ENCODE measurements at regions not wholly inside any gene's neighbourhood (a gene's known extent, or its start where the extent isn't known, plus 50 kb on each side); places are given as distances from the start of the nearest gene placed in this dataset.

GRCh38 chr7:48703466-48703865 is 220.9 kb upstream of the CDC14C start:
- no peak for DNase-seq (ENCODE audit: low read depth, low spot score)
- H3K27ac ChIP-seq: no peak overlapping the region

- no peak for DNase-seq (ENCODE audit: low read depth, low spot score)
- H3K27ac ChIP-seq: no peak overlapping the region
Measured at GRCh38 chr7:48708122-48708521, 216.2 kb upstream of the CDC14C start.

- DNase-seq (ENCODE audit: low read depth, low spot score): no peak
Measured at GRCh38 chr7:48708635-48709034, 215.7 kb upstream of the CDC14C start.

GRCh38 chr7:48710995-48711394 is 213.4 kb upstream of the CDC14C start:
- DNase-seq (ENCODE audit: low read depth, low spot score): no peak
- H3K27ac ChIP-seq: no peak overlapping the region

More at GRCh38 chr7:48708635-48709034, 215.7 kb upstream of the CDC14C start:
- H3K27ac ChIP-seq: no peak overlapping the region

GRCh38 chr7:48718731-48719378 is 205.5 kb upstream of the CDC14C start:
- peak; percentile 16 for DNase-seq (ENCODE audit: low read depth, low spot score)
- H3K27ac ChIP-seq: no peak overlapping the region

GRCh38 chr7:48728799-48729198 is 195.5 kb upstream of the CDC14C start:
- DNase-seq (ENCODE audit: low read depth, low spot score): no peak
- no peak overlapping the region for H3K27ac ChIP-seq

- DNase-seq (ENCODE audit: low read depth, low spot score): no peak
- no peak overlapping the region for H3K27ac ChIP-seq
Measured at GRCh38 chr7:48734695-48735406, 189.5 kb upstream of the CDC14C start.

DNA sequence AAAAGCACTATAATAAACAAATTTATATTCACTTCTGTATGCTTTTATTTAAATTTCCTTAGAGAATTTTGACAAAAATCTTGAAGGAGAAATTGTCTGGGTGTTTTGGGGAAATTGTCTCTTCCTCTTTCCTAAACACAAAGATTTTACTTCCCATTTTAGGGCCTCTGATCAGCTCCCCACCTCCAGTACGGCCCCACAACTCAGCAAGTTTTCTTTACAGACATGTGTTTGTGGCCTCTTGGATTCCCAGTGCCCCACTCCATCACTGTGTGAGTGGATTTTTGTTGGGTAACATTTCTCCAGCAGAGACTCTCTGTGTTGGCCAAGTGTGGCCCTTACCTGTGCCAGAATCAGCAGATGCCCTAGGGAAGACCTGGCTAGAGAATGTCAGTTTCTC is 182.8 kb upstream of the CDC14C start:
- no peak for DNase-seq (ENCODE audit: low read depth, low spot score)
- no peak overlapping the region for H3K27ac ChIP-seq

GRCh38 chr7:48742079-48742798 is 182.1 kb upstream of the CDC14C start:
- DNase-seq (ENCODE audit: low read depth, low spot score): no peak
- no peak overlapping the region for H3K27ac ChIP-seq

GRCh38 chr7:48748081-48748833 is 176.1 kb upstream of the CDC14C start:
- no peak overlapping the region for H3K27ac ChIP-seq
- DNase-seq (ENCODE audit: low read depth, low spot score): no peak

GRCh38 chr7:48755061-48755555 is 169.2 kb upstream of the CDC14C start:
- no peak overlapping the region for H3K27ac ChIP-seq
- no peak for DNase-seq (ENCODE audit: low read depth, low spot score)

- DNase-seq (ENCODE audit: low read depth, low spot score): no peak
- no peak overlapping the region for H3K27ac ChIP-seq
Measured at GRCh38 chr7:48759431-48760080, 164.8 kb upstream of the CDC14C start.

DNA sequence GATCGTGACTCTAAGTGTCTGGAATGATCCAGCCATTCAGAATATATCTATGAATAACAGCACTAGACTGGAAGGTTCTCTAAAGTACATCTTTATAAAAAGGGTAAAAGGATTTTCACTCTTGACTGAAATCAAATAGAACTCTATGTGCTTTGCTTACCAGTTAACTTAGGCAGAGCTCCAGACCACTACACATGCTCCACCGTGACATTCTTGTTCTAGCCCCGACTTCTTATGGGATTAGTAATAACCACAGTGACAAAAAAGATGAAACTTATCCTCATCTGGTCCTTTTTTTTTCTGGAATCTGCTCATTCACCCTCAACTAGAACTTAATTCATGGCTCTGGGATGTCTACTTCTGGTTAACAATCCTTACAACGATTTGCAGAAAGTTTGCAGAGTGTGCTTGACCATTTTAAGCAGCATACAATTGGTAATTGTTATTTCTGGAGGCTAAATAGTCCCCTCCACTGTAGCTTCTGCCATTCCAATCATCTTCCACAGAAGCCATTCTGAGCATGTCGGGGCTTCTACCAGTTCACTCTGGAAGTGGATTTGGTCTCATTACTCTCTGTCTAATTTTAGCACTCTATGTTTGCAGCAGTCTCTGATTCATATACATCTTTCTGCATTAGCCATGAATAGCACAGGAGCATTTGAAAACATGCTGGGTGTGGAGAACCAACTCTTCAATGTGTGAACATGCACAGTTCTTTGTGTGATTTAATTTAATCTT is 163.7 kb upstream of the CDC14C start:
- DNase-seq (ENCODE audit: low read depth, low spot score): no peak
- H3K27ac ChIP-seq: no peak overlapping the region

DNA sequence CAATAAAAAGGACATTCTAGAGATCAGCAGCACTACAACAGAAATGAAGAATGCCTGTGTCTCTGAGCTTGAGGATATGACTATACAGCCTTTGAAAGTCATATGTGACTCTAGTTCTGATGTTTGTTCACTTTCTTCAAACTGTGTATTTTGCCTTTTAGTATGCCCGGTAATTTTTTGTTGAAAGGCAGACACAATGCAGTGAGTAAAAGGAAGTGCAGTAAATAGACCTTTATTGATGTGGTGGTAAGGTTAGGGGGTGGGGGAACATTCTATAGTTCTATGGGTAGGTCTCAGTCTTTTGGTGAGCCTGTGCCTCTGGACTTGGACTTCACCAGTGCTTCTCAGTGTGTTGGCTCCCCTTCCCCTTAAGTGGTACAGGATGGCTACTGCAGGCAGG is 143.5 kb upstream of the CDC14C start:
- H3K27ac ChIP-seq: no peak overlapping the region
- DNase-seq (ENCODE audit: low read depth, low spot score): no peak

DNA sequence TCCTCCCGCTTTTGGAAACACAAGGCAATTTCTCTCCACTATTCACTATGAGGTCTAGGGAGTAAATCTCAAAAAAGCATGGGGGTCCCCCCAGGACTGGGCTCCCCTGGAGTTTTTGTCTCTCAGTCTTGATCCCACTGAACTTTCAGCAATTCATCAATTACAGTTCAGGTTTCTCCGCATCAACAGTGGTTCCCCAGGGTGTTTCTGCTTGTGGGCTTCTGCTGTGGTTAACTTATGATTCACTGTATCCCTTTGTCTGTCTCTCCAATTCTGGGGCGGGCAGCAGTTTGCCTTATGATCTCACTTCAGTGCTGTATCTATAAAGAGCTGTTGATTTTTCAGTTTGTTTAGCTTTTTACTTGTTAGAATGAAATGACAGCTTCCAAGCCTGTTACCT is 142.6 kb upstream of the CDC14C start:
- no peak overlapping the region for H3K27ac ChIP-seq
- peak; percentile 48 for DNase-seq (ENCODE audit: low read depth, low spot score)

- H3K27ac ChIP-seq: no peak overlapping the region
- no peak for DNase-seq (ENCODE audit: low read depth, low spot score)
Measured at GRCh38 chr7:48782511-48782910, 141.8 kb upstream of the CDC14C start.

- no peak for DNase-seq (ENCODE audit: low read depth, low spot score)
- no peak overlapping the region for H3K27ac ChIP-seq
Measured at GRCh38 chr7:48786951-48787350, 137.4 kb upstream of the CDC14C start.

GRCh38 chr7:48803250-48803649 is 121.1 kb upstream of the CDC14C start:
- H3K27ac ChIP-seq: no peak overlapping the region
- DNase-seq (ENCODE audit: low read depth, low spot score): no peak

- no peak for DNase-seq (ENCODE audit: low read depth, low spot score)
- no peak overlapping the region for H3K27ac ChIP-seq
Measured at GRCh38 chr7:48806731-48807130, 117.6 kb upstream of the CDC14C start.

Measured in epithelial cell of prostate (primary cell).